ENCODE measurements at regions not wholly inside any gene's neighbourhood (a gene's known extent, or its start where the extent isn't known, plus 50 kb on each side); places are given as distances from the start of the nearest gene placed in this dataset.

GRCh38 chr7:136309407-136309806 is 332.2 kb upstream of the MTPN start:
- no peak for DNase-seq (ENCODE audit: low spot score)
- in situ Hi-C loops (cut with MboI; ENCODE audit: low pct_unique_long_range_greater_than_20kb, low sequenced_read_pairs, unreplicated experiment), result no loop called here
- TF ChIP-seq, protein P1, sequence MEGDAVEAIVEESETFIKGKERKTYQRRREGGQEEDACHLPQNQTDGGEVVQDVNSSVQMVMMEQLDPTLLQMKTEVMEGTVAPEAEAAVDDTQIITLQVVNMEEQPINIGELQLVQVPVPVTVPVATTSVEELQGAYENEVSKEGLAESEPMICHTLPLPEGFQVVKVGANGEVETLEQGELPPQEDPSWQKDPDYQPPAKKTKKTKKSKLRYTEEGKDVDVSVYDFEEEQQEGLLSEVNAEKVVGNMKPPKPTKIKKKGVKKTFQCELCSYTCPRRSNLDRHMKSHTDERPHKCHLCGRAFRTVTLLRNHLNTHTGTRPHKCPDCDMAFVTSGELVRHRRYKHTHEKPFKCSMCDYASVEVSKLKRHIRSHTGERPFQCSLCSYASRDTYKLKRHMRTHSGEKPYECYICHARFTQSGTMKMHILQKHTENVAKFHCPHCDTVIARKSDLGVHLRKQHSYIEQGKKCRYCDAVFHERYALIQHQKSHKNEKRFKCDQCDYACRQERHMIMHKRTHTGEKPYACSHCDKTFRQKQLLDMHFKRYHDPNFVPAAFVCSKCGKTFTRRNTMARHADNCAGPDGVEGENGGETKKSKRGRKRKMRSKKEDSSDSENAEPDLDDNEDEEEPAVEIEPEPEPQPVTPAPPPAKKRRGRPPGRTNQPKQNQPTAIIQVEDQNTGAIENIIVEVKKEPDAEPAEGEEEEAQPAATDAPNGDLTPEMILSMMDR (IDR thresholded peaks at IDR 0.05; ENCODE audit: extremely low read depth, insufficient read depth, missing control alignments), result no peak

GRCh38 chr7:136308230-136308629 is 331.1 kb upstream of the MTPN start:
- in situ Hi-C loops (cut with MboI; ENCODE audit: low pct_unique_long_range_greater_than_20kb, low sequenced_read_pairs, unreplicated experiment), result no loop called here
- TF ChIP-seq, protein P1 (IDR thresholded peaks at IDR 0.05; ENCODE audit: extremely low read depth, insufficient read depth, missing control alignments), result no peak
- DNase-seq (ENCODE audit: low spot score), result no peak

DNA sequence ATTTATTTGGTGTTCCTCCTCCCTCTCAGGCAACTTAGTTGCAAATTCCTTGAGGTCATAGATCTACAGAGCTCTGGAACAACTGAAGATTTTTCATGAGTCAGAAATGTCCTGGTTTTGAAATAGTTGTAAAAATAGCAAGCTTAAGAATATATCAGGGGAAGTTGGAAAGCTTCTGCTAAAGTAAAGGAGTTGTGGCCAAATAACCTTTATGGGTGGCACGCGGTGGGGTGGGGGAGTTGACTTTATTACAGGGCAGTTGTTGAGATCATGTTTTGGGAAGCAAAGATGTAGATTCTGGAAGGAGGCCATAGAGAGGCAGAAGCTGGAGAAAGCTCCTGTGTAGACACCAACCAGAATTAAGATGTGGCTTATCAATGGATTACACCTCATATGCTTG is 326.0 kb upstream of the MTPN start:
- DNase-seq (ENCODE audit: low spot score), result no peak
- in situ Hi-C loops (cut with MboI; ENCODE audit: low pct_unique_long_range_greater_than_20kb, low sequenced_read_pairs, unreplicated experiment), result no loop called here
- TF ChIP-seq, protein P1 (IDR thresholded peaks at IDR 0.05; ENCODE audit: extremely low read depth, insufficient read depth, missing control alignments), result no peak

DNA sequence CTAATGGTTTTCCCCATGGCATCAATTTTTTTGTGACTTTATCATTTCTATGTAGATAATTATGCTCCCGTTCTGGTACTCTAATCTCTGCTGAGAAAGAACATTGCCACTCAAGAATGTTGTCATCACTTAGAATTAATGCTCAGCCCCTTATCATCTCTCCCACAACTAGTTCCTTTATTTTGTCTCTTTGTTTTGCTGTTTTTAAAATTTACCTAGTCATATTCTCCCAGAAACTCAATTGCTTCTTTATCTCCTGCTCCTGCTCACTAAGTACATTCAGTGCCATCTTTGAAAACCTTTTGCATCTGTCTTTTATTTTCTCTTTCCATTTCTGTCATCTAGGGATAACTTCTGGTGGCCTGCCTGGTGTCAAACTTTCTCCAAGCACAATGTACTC is 324.9 kb upstream of the MTPN start:
- in situ Hi-C loops (cut with MboI; ENCODE audit: low pct_unique_long_range_greater_than_20kb, low sequenced_read_pairs, unreplicated experiment), result no loop called here
- DNase-seq (ENCODE audit: low spot score), result no peak
- TF ChIP-seq, protein P1 (IDR thresholded peaks at IDR 0.05; ENCODE audit: extremely low read depth, insufficient read depth, missing control alignments), result no peak

DNA sequence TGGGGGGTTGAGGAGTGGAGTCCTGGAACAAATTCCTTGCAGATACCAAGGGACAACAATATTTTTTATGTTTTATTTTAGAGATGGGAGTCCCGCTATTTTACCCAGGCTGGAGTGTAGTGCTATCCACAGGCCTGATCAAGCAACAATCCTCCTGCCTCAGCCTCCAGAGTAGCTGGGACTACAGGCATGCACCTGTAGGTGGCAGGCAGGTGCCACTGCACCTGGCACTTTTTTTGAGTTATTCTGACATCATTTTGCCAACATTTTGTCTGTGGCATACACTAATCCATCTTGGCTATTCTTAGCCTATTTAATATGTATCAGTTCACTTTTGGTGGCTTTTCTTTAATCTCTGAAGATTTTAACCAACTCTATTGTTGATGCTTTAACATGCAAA is 317.8 kb upstream of the MTPN start:
- no peak for DNase-seq (ENCODE audit: low spot score)
- TF ChIP-seq, protein P1 (IDR thresholded peaks at IDR 0.05; ENCODE audit: extremely low read depth, insufficient read depth, missing control alignments), result peak; percentile 18
- in situ Hi-C loops (cut with MboI; ENCODE audit: low pct_unique_long_range_greater_than_20kb, low sequenced_read_pairs, unreplicated experiment), result no loop called here

- in situ Hi-C loops (cut with MboI; ENCODE audit: low pct_unique_long_range_greater_than_20kb, low sequenced_read_pairs, unreplicated experiment), result no loop called here
- no peak for DNase-seq (ENCODE audit: low spot score)
- TF ChIP-seq, protein P1 (IDR thresholded peaks at IDR 0.05; ENCODE audit: extremely low read depth, insufficient read depth, missing control alignments), result no peak
Observed at GRCh38 chr7:136293841-136294391, 316.8 kb upstream of the MTPN start.

DNA sequence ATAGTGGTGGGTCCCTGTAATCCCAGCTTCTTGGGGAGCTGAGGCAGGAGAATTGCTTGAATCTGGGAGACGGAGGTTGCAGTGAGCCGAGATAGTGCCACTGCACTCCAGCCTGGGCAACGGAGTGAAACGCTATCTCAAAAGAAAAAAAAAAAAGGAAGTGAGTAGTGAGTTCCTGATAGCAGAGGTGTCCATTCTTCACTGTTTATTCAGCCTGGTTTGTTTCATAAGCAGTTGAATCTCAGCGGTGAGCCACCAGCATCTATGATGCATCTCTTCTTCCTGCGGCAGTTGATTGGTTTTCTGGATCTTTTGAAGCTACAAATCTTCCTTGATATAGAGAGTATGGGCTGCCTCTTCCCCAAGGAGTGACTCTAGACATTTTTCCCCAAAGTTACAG is 316.1 kb upstream of the MTPN start:
- DNase-seq (ENCODE audit: low spot score), result no peak
- TF ChIP-seq, protein P1 (IDR thresholded peaks at IDR 0.05; ENCODE audit: extremely low read depth, insufficient read depth, missing control alignments), result no peak
- in situ Hi-C loops (cut with MboI; ENCODE audit: low pct_unique_long_range_greater_than_20kb, low sequenced_read_pairs, unreplicated experiment), result no loop called here

Data from GM13977 (cell line).